Thoracic aorta (tissue), 2 donors: ENCODE measurements at regions not wholly inside any gene's neighbourhood (a gene's known extent, or its start where the extent isn't known, plus 50 kb on each side); places are given as distances from the start of the nearest gene placed in this dataset.

ENCODE experiments used
- ATAC-seq: fragments of 150-250 bp; one replicate; pipeline ENCODE4 v1.8.0; 2017; ENCODE audit warnings: low read depth; ENCODE audit not compliant: insufficient number of reproducible peaks, low FRiP score
- DNase-seq: peaks from one replicate; pipeline ENCODE4 v3.0.0-alpha.2; 2020; ENCODE audit warnings: low spot score
- H3K27ac ChIP-seq, 2 donors: fragments of 200-600 bp; sonication (generic); 1 replicate in 1 of 2; 2 replicates in 1 of 2; pipeline ENCODE4 v1.5.1; 2016; ENCODE audit warnings: mild to moderate bottlenecking in 2 of 2, moderate library complexity in 2 of 2
- H3K27me3 ChIP-seq: fragments of 200-600 bp; sonication (generic); replicated peaks from 2 replicates; pipeline ENCODE4 v1.6.0; 2016; ENCODE audit warnings: mild to moderate bottlenecking; ENCODE audit not compliant: insufficient read depth
- H3K36me3 ChIP-seq: fragments of 200-600 bp; sonication (generic); one replicate; pipeline ENCODE4 v1.5.1; 2016
- H3K4me1 ChIP-seq, 2 donors: fragments of 200-600 bp; sonication (generic); 1 replicate in 1 of 2; 2 replicates in 1 of 2; pipeline versions ENCODE4 v1.5.1 to v1.6.0; 2016; ENCODE audit warnings: low read depth in 2 of 2, mild to moderate bottlenecking in 1 of 2; ENCODE audit not compliant: control insufficient read depth in 1 of 2
- H3K4me3 ChIP-seq: fragments of 200-600 bp; sonication (generic); 2 replicates; pipeline ENCODE4 v1.5.1; 2016; ENCODE audit warnings: mild to moderate bottlenecking
- H3K9me3 ChIP-seq: fragments of 200-600 bp; sonication (generic); 2 replicates; pipeline ENCODE4 v1.5.1; 2016
- TF ChIP-seq, protein P1 (sequence below): fragments of 200-600 bp; sonication (generic); IDR thresholded peaks from one replicate; pipeline ENCODE4 v1.5.1; 2019; ENCODE audit warnings: antibody characterized with exemption

- Histone ChIP-seq H3K27ac (peak overlapping the region; percentile 46 to 73), H3K9me3 (no peaks in the 10 kb centered on the region), H3K36me3 (no peaks in the 10 kb centered on the region), H3K4me1 (peaks cover 18 to 68% of the 10 kb centered on the region in 2 donors), H3K27me3 (no peaks in the 10 kb centered on the region), H3K4me3 (no peak overlapping the region)
- DNase-seq (no peak), ATAC-seq (no peak)
- TF ChIP-seq, protein P1, sequence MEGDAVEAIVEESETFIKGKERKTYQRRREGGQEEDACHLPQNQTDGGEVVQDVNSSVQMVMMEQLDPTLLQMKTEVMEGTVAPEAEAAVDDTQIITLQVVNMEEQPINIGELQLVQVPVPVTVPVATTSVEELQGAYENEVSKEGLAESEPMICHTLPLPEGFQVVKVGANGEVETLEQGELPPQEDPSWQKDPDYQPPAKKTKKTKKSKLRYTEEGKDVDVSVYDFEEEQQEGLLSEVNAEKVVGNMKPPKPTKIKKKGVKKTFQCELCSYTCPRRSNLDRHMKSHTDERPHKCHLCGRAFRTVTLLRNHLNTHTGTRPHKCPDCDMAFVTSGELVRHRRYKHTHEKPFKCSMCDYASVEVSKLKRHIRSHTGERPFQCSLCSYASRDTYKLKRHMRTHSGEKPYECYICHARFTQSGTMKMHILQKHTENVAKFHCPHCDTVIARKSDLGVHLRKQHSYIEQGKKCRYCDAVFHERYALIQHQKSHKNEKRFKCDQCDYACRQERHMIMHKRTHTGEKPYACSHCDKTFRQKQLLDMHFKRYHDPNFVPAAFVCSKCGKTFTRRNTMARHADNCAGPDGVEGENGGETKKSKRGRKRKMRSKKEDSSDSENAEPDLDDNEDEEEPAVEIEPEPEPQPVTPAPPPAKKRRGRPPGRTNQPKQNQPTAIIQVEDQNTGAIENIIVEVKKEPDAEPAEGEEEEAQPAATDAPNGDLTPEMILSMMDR: no peak
Observed at GRCh38 chr10:94210440-94211168, 152.1 kb downstream of the NOC3L start.

DNA sequence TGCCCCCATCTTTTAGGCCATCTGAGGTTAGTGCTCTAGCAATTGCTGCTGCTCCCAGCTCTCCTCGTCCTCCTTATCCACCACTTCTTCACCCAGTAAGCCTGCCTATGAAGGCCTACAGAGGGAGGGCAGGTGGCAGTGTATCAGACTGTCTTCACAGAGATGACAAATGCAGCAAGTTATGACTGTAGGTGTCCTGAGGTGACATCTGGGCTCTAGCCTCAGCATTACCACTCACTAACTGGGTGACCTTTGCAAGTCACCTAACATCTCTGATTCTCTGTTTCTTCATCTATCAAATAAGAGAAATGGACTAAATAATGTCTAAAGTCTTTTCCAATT is 151.6 kb downstream of the NOC3L start:
- Histone ChIP-seq H3K9me3 (no peaks in the 10 kb centered on the region), H3K36me3 (no peaks in the 10 kb centered on the region), H3K4me3 (no peak overlapping the region), H3K4me1 (peaks cover 16 to 64% of the 10 kb centered on the region in 2 donors), H3K27me3 (no peaks in the 10 kb centered on the region), H3K27ac (peak overlapping the region; percentile 46 to 73)
- DNase-seq (no peak), ATAC-seq (no peak)
- TF ChIP-seq, protein P1: no peak

- TF ChIP-seq, protein P1: no peak
- peak; percentile 62 for ATAC-seq
Observed at GRCh38 chr10:94213001-94213530, 149.7 kb downstream of the NOC3L start.

GRCh38 chr10:94213980-94214379 is 148.8 kb downstream of the NOC3L start:
- Histone ChIP-seq H3K4me3 (no peak overlapping the region), H3K27ac (peak overlapping the region; percentile 52 to 82)
- TF ChIP-seq, protein P1: no peak

More at GRCh38 chr10:94213001-94213530, 149.7 kb downstream of the NOC3L start:
- no peak for DNase-seq
- Histone ChIP-seq H3K9me3 (no peaks in the 10 kb centered on the region), H3K4me1 (peaks cover 21 to 58% of the 10 kb centered on the region in 2 donors), H3K36me3 (no peaks in the 10 kb centered on the region), H3K27ac (peak overlapping the region; percentile 52 to 82), H3K4me3 (no peak overlapping the region), H3K27me3 (no peaks in the 10 kb centered on the region)

DNA sequence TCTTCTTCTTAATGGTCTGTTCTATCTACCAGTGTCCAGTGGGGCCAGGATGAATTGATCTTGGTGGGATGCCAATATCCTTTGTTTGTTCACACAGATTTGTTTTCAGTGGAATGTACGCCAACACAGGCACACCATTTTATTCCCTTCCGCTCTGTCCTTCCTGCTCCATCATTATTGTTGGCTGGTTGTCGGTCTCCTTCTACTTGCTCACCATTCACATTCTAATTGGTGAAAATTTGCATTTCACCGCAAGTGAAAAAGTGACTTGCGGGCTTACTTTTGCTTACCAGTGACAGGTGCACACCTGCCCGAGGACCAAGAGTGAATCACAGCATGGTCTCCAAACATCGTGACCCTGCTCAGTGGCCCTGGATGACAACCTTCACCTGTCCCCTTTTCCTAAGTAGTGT is 148.3 kb downstream of the NOC3L start:
- Histone ChIP-seq H3K4me1 (peaks cover 28 to 60% of the 10 kb centered on the region in 2 donors), H3K9me3 (no peaks in the 10 kb centered on the region), H3K36me3 (no peaks in the 10 kb centered on the region), H3K4me3 (no peak overlapping the region), H3K27me3 (no peaks in the 10 kb centered on the region), H3K27ac (peak overlapping the region; percentile 10 to 82)
- ATAC-seq (no peak), DNase-seq (no peak)
- TF ChIP-seq, protein P1: no peak

More at GRCh38 chr10:94213980-94214379, 148.8 kb downstream of the NOC3L start:
- no peaks in the 10 kb centered on the region for H3K36me3 ChIP-seq
- no peaks in the 10 kb centered on the region for H3K27me3 ChIP-seq
- no peak for DNase-seq
- ATAC-seq: peak; percentile 13
- H3K9me3 ChIP-seq: no peaks in the 10 kb centered on the region
- peaks cover 23 to 59% of the 10 kb centered on the region in 2 donors for H3K4me1 ChIP-seq
